ENCODE measurements at regions not wholly inside any gene's neighbourhood (a gene's known extent, or its start where the extent isn't known, plus 50 kb on each side); places are given as distances from the start of the nearest gene placed in this dataset.

DNA sequence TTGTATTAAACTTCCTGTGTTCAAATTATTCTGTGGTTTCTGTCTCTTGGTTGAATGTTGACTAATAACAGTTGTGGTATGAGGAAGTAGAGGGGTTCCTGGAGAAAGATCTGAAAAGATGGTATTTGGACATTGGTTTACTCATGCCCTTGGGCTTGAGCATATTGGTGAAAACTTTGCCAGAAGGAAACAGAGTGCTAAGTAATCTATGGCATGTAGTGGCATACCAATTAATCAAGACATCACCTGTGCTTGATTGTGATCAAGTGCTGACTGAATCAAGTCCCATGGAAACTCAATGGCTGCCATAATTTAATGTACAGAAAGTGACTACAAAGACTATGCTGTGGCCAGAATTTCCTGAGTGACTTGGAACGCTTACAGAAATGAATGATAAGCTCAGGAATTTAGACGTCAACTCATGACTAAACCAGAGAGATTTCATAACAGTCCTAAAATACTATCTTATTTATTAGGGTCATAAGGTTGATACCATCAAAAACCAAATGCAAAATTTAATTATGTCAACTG is 2062.9 kb downstream of the ARAP2 start:
- DNase-seq (ENCODE audit: low read depth) = peak; percentile 77

DNA sequence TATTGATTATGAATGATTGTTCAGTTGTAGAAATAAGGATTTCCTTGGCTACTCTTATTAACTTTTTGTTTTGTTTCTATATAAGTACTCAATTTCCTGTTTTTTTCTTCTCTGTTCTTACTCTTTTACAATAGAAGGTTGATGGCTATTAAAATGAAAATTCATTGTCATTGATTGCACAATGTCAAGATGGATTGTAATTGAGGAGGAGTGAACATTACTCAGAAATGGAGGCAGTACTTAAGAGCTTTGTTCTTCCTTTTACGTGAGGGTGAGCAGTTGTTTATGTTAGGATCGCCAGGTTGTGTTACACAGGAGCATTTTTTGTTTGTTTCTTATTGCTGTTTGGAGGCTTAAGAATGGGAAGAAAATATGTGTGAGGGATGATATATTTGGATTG is 2062.4 kb downstream of the ARAP2 start:
- Histone ChIP-seq H3K4me3 (ENCODE audit: low read length) (peak overlapping the region; percentile 63), H3K9ac (ENCODE audit: low read length) (peak overlapping the region; percentile 48), H3K9me3 (ENCODE audit: control insufficient read depth, low read length) (no peaks in the 10 kb centered on the region), H3K4me1 (ENCODE audit: control insufficient read depth, insufficient read depth, low read length) (peaks cover 26% of the 10 kb centered on the region), H3K36me3 (ENCODE audit: control insufficient read depth, insufficient read depth, low read length, severe bottlenecking) (no peaks in the 10 kb centered on the region), H3K27me3 (replicated peaks; ENCODE audit: control insufficient read depth, insufficient read depth, low read length) (no peaks in the 10 kb centered on the region)
- no peak for DNase-seq (ENCODE audit: low read depth)

More for the DNA sequence above, 2062.9 kb downstream of the ARAP2 start:
- H3K4me1 ChIP-seq (ENCODE audit: control insufficient read depth, insufficient read depth, low read length) = peaks cover 26% of the 10 kb centered on the region
- no peaks in the 10 kb centered on the region for H3K27me3 ChIP-seq (replicated peaks; ENCODE audit: control insufficient read depth, insufficient read depth, low read length)
- no peak overlapping the region for H3K9ac ChIP-seq (ENCODE audit: low read length)
- peak overlapping the region; percentile 63 for H3K4me3 ChIP-seq (ENCODE audit: low read length)
- H3K9me3 ChIP-seq (ENCODE audit: control insufficient read depth, low read length) = peaks cover 4% of the 10 kb centered on the region
- H3K36me3 ChIP-seq (ENCODE audit: control insufficient read depth, insufficient read depth, low read length, severe bottlenecking) = no peaks in the 10 kb centered on the region

DNA sequence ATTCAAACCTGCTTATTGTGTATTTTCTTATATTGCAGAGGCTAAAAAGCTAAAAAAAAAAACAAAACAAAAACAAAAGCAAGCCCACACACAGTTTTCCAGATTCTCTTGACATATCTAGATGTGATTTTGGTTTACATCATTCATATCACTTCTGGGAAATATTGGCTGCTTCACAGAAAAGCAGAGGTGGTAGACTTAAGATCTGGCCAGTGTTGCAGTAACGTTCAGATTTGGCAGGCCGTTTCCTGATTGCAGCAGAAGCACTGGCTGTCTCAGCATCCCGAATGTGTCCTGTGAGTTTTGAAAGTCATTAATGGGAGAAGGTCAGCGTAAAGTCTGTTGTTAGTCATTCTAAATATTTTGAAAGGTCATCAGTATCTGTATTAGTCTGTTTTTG is 2062.0 kb downstream of the ARAP2 start:
- H3K27me3 ChIP-seq (replicated peaks; ENCODE audit: control insufficient read depth, insufficient read depth, low read length) = no peaks in the 10 kb centered on the region
- H3K9ac ChIP-seq (ENCODE audit: low read length) = peak overlapping the region; percentile 48
- no peaks in the 10 kb centered on the region for H3K36me3 ChIP-seq (ENCODE audit: control insufficient read depth, insufficient read depth, low read length, severe bottlenecking)
- H3K4me1 ChIP-seq (ENCODE audit: control insufficient read depth, insufficient read depth, low read length) = peaks cover 26% of the 10 kb centered on the region
- H3K4me3 ChIP-seq (ENCODE audit: low read length) = peak overlapping the region; percentile 63
- H3K9me3 ChIP-seq (ENCODE audit: control insufficient read depth, low read length) = no peaks in the 10 kb centered on the region
- no peak for DNase-seq (ENCODE audit: low read depth)

DNA sequence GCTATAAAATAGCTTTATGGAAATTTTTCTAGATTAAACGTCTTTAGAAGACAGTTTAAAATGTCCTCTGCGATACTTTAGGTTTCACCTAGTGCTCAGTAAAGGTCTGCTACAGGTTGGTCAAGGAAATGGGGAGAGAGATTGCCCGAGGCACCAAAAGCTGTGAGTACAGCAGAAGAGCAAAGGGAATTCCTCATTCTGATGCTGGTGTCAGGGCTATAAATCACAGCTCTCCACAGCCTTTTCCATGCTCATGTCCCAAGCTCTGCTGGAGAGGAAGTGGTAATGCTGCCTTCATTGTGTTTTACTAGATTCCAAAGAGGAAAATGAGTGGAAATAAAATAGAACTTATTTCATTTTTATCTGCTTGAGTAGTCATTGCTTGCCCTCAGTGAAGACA is 2060.4 kb downstream of the ARAP2 start:
- no peaks in the 10 kb centered on the region for H3K9me3 ChIP-seq (ENCODE audit: control insufficient read depth, low read length)
- peaks cover 26% of the 10 kb centered on the region for H3K4me1 ChIP-seq (ENCODE audit: control insufficient read depth, insufficient read depth, low read length)
- no peaks in the 10 kb centered on the region for H3K36me3 ChIP-seq (ENCODE audit: control insufficient read depth, insufficient read depth, low read length, severe bottlenecking)
- DNase-seq (ENCODE audit: low read depth) = no peak
- H3K27me3 ChIP-seq (replicated peaks; ENCODE audit: control insufficient read depth, insufficient read depth, low read length) = no peaks in the 10 kb centered on the region
- H3K9ac ChIP-seq (ENCODE audit: low read length) = no peak overlapping the region
- no peak overlapping the region for H3K4me3 ChIP-seq (ENCODE audit: low read length)

DNA sequence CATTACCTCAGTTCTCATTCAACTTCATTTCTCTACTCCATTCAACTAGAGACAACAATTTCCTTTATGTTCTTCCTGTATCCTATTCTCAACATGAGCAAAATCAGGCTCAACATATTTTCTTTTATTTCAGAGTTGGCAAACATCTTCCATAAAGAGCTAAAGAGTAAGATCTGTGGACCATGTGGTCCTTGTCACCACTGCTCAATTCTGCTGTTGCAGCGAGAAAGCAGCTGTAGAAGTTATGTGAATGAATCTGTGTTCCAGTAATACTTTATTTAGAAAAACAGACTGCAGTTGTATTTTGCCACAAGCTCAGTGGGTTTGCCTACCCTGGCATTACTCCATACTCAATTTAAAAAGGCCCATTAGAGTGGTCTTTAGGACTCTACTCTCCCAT is 2057.3 kb downstream of the ARAP2 start:
- no peak overlapping the region for H3K4me3 ChIP-seq (ENCODE audit: low read length)
- no peaks in the 10 kb centered on the region for H3K27me3 ChIP-seq (replicated peaks; ENCODE audit: control insufficient read depth, insufficient read depth, low read length)
- no peaks in the 10 kb centered on the region for H3K9me3 ChIP-seq (ENCODE audit: control insufficient read depth, low read length)
- DNase-seq (ENCODE audit: low read depth) = no peak
- no peaks in the 10 kb centered on the region for H3K36me3 ChIP-seq (ENCODE audit: control insufficient read depth, insufficient read depth, low read length, severe bottlenecking)
- no peak overlapping the region for H3K9ac ChIP-seq (ENCODE audit: low read length)
- peaks cover 9% of the 10 kb centered on the region for H3K4me1 ChIP-seq (ENCODE audit: control insufficient read depth, insufficient read depth, low read length)

DNA sequence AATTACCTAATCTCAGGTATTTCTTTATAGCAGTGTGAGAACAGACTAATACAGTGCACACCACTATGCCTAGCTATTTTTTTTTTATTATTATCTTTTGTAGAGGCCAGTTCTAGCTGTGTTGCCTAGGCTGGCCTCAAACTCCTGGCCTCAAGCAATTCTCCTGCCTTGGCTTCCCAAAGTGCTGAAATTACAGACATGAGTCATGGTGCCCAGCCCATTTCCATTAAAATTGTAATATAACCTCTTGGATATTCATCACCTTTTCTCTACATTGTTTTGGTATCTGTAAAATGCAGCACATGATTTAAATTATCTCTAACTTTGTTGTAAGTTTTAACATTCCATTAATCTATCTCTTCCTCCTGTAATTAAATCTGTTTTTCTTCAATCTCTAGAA is 2052.9 kb downstream of the ARAP2 start:
- Histone ChIP-seq H3K27me3 (replicated peaks; ENCODE audit: control insufficient read depth, insufficient read depth, low read length) (no peaks in the 10 kb centered on the region), H3K9me3 (ENCODE audit: control insufficient read depth, low read length) (no peaks in the 10 kb centered on the region), H3K4me1 (ENCODE audit: control insufficient read depth, insufficient read depth, low read length) (peaks cover 13% of the 10 kb centered on the region), H3K36me3 (ENCODE audit: control insufficient read depth, insufficient read depth, low read length, severe bottlenecking) (no peaks in the 10 kb centered on the region), H3K9ac (ENCODE audit: low read length) (no peak overlapping the region), H3K4me3 (ENCODE audit: low read length) (no peak overlapping the region)
- no peak for DNase-seq (ENCODE audit: low read depth)

DNA sequence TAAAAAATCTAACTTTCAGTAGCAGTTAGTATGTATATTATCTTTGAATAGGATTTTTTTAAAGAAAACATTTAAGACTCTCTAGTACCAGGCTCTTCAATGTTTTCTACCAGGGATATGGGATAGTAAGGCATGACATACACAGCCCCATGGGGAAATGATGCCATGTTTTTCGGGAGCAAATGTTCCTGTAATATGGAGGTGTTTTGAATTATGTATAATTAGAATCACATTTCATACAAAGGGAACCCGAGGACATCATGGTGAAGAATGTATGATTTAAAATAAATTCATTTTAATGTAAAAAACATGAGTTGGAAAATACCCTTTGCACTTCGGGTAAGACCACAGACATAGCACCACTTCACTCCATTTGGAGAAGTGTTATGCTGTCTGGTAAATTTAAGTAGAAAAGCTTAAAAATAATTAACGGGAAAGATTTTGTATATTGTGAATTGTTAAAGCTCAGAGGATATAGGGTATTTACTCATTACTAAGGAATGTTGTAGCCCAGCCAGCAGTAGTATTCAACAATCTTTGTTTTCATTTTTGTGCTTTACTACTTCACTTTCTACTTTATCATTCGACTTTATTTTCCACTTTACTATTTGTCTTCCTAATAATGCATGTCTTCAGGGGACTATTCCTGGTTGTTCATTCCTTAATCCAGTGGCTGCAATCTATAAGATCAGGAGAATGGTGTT is 2050.7 kb downstream of the ARAP2 start:
- Histone ChIP-seq H3K4me3 (ENCODE audit: low read length) (peak overlapping the region; percentile 45), H3K27me3 (replicated peaks; ENCODE audit: control insufficient read depth, insufficient read depth, low read length) (no peaks in the 10 kb centered on the region), H3K36me3 (ENCODE audit: control insufficient read depth, insufficient read depth, low read length, severe bottlenecking) (no peaks in the 10 kb centered on the region), H3K4me1 (ENCODE audit: control insufficient read depth, insufficient read depth, low read length) (peaks cover 13% of the 10 kb centered on the region), H3K9me3 (ENCODE audit: control insufficient read depth, low read length) (no peaks in the 10 kb centered on the region), H3K9ac (ENCODE audit: low read length) (no peak overlapping the region)
- peak; percentile 68 for DNase-seq (ENCODE audit: low read depth)

DNA sequence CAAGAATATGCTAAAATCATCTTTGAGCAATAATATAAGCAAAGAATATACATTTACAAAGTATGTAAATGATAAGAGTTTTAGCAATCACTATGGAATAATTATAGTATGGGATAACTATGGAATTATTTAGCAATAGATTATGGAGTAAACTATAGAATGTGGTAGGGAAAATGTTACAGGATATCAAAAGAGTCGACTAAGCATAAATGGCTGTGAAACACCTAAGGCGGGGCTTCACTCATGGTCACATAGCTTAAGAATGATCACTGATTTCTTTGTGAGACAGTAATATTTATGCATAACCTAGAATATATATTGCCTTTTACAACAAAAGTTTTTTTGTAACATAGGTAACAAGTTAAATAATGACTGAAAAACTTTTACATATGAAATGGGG is 2049.7 kb downstream of the ARAP2 start:
- Histone ChIP-seq H3K9me3 (ENCODE audit: control insufficient read depth, low read length) (no peaks in the 10 kb centered on the region), H3K4me3 (ENCODE audit: low read length) (no peak overlapping the region), H3K36me3 (ENCODE audit: control insufficient read depth, insufficient read depth, low read length, severe bottlenecking) (no peaks in the 10 kb centered on the region), H3K4me1 (ENCODE audit: control insufficient read depth, insufficient read depth, low read length) (peaks cover 13% of the 10 kb centered on the region), H3K27me3 (replicated peaks; ENCODE audit: control insufficient read depth, insufficient read depth, low read length) (no peaks in the 10 kb centered on the region), H3K9ac (ENCODE audit: low read length) (no peak overlapping the region)
- no peak for DNase-seq (ENCODE audit: low read depth)

DNA sequence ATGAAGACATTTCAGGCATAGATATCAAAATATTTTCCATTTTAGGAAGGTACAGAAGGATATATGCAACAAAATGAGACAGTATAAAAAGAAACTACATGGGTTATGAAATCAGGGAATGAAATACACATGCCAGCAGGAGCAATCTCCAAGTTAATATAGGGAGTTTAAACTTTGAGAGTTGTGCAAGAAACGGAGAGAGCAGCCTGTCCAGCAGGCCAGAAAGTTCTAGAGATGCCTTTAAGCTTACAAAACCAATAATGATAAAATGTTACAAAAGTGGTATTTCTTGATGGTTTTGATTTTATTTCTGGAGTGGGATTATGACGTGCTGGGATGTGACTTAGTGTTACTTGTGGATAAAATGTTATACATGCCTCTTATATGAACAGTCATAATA is 2047.9 kb downstream of the ARAP2 start:
- Histone ChIP-seq H3K4me3 (ENCODE audit: low read length) (no peak overlapping the region), H3K9me3 (ENCODE audit: control insufficient read depth, low read length) (no peaks in the 10 kb centered on the region), H3K36me3 (ENCODE audit: control insufficient read depth, insufficient read depth, low read length, severe bottlenecking) (no peaks in the 10 kb centered on the region), H3K27me3 (replicated peaks; ENCODE audit: control insufficient read depth, insufficient read depth, low read length) (no peaks in the 10 kb centered on the region), H3K9ac (ENCODE audit: low read length) (no peak overlapping the region), H3K4me1 (ENCODE audit: control insufficient read depth, insufficient read depth, low read length) (peaks cover 13% of the 10 kb centered on the region)
- peak; percentile 77 for DNase-seq (ENCODE audit: low read depth)

DNA sequence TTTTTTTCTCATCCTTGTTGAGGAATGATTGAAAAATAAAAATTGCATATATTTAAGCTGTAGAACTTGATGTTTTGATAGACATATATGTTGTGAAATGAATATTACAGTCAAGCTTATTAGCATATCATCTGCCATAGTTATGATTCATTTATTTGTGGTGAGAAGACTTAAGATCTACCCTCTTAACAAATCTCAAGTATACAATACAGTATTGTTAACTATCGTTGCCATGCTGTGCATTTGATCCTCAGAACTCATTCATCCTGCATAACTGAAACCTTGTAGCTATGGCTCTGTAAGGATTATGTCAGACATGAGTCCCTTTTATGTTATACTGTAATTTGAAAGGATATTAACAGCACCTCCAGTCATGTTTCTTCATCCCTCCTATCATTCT is 2045.3 kb downstream of the ARAP2 start:
- Histone ChIP-seq H3K36me3 (ENCODE audit: control insufficient read depth, insufficient read depth, low read length, severe bottlenecking) (no peaks in the 10 kb centered on the region), H3K9me3 (ENCODE audit: control insufficient read depth, low read length) (no peaks in the 10 kb centered on the region), H3K4me1 (ENCODE audit: control insufficient read depth, insufficient read depth, low read length) (peaks cover 6% of the 10 kb centered on the region), H3K27me3 (replicated peaks; ENCODE audit: control insufficient read depth, insufficient read depth, low read length) (no peaks in the 10 kb centered on the region), H3K4me3 (ENCODE audit: low read length) (no peak overlapping the region), H3K9ac (ENCODE audit: low read length) (no peak overlapping the region)
- DNase-seq (ENCODE audit: low read depth) = no peak

DNA sequence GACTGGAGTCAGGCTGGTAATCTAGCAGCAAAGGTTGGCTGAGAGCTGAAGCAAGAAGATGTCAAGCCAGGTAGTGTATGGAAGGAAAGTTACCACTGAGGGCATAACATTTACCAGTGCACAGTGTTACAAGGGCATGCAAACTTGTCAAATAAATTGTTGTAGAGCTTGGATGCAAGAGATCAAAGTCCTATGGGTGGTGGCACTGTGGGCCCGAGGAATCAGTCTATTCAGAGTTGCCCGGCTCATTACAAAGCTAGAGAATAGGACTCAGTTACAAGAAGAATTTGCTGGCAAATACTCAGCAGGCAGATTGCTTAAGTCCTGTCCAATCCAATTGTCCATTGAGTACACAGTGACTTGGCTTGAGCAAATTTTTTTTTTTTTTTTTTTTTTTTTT is 2043.8 kb downstream of the ARAP2 start:
- no peaks in the 10 kb centered on the region for H3K36me3 ChIP-seq (ENCODE audit: control insufficient read depth, insufficient read depth, low read length, severe bottlenecking)
- DNase-seq (ENCODE audit: low read depth) = no peak
- H3K9me3 ChIP-seq (ENCODE audit: control insufficient read depth, low read length) = no peaks in the 10 kb centered on the region
- peaks cover 4% of the 10 kb centered on the region for H3K4me1 ChIP-seq (ENCODE audit: control insufficient read depth, insufficient read depth, low read length)
- no peak overlapping the region for H3K4me3 ChIP-seq (ENCODE audit: low read length)
- H3K27me3 ChIP-seq (replicated peaks; ENCODE audit: control insufficient read depth, insufficient read depth, low read length) = no peaks in the 10 kb centered on the region
- H3K9ac ChIP-seq (ENCODE audit: low read length) = no peak overlapping the region

DNA sequence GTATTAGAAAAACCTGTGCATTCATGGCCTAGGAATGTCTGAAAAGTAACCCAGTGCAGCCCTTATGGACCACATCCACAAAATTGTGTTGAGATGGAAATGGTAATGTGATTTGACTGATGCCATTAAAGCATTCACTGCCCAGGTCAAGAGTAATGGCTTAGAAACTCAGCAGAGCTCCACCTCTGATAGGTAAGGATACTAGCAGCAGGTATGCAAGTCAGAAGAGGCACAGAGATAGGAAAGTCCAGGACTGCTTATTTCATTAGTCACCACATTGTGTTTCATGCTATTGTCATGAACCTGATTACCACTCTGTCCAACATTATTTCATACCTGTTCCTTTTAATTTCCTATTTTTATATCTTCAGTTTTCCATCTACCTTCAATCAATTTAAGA is 2042.2 kb downstream of the ARAP2 start:
- no peaks in the 10 kb centered on the region for H3K9me3 ChIP-seq (ENCODE audit: control insufficient read depth, low read length)
- H3K4me1 ChIP-seq (ENCODE audit: control insufficient read depth, insufficient read depth, low read length) = no peaks in the 10 kb centered on the region
- no peak overlapping the region for H3K4me3 ChIP-seq (ENCODE audit: low read length)
- H3K36me3 ChIP-seq (ENCODE audit: control insufficient read depth, insufficient read depth, low read length, severe bottlenecking) = no peaks in the 10 kb centered on the region
- H3K27me3 ChIP-seq (replicated peaks; ENCODE audit: control insufficient read depth, insufficient read depth, low read length) = no peaks in the 10 kb centered on the region
- no peak overlapping the region for H3K9ac ChIP-seq (ENCODE audit: low read length)
- no peak for DNase-seq (ENCODE audit: low read depth)

All from adipocyte (in vitro differentiated cells).